ENCODE measurements at regions not wholly inside any gene's neighbourhood (a gene's known extent, or its start where the extent isn't known, plus 50 kb on each side); places are given as distances from the start of the nearest gene placed in this dataset.
"Not testable (repeated sequence)": the region's sequence is repeated elsewhere in the genome, so short reads cannot be mapped to it uniquely, and the experiment has no call there.

GRCh38 chr6:14277405-14277930 is 159.9 kb downstream of the CD83 start:
- DNase-seq, result no peak

- DNase-seq, result no peak
Measured at GRCh38 chr6:14278006-14278405, 160.4 kb downstream of the CD83 start.

DNA sequence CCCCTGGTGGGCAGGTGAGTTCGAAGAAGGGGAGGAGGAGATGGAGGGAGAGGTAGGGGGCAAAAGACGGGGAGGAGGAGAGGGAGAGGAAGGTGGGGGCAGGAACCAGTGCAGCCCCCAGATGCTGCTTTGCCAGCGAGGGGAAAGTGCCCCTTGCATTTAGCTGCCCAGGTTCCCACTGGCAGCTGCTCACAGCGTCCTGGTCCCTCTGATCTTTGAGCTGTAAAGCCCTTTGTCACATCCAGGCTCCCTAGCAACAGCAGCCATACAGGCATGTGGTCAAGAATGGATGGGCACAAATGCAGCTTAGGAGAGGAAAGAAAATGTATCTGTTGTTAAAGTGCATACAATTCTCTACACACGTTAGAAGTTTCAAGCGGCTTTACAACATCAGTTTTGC is 160.9 kb downstream of the CD83 start:
- DNase-seq, result no peak

GRCh38 chr6:14280006-14280510 is 162.5 kb downstream of the CD83 start:
- DNase-seq, result no peak

- no peak for DNase-seq
Measured at GRCh38 chr6:14280766-14281293, 163.3 kb downstream of the CD83 start.

GRCh38 chr6:14281811-14282660 is 164.5 kb downstream of the CD83 start:
- DNase-seq, result no peak

- DNase-seq, result no peak
Measured at GRCh38 chr6:14282854-14283505, 165.4 kb downstream of the CD83 start.

DNA sequence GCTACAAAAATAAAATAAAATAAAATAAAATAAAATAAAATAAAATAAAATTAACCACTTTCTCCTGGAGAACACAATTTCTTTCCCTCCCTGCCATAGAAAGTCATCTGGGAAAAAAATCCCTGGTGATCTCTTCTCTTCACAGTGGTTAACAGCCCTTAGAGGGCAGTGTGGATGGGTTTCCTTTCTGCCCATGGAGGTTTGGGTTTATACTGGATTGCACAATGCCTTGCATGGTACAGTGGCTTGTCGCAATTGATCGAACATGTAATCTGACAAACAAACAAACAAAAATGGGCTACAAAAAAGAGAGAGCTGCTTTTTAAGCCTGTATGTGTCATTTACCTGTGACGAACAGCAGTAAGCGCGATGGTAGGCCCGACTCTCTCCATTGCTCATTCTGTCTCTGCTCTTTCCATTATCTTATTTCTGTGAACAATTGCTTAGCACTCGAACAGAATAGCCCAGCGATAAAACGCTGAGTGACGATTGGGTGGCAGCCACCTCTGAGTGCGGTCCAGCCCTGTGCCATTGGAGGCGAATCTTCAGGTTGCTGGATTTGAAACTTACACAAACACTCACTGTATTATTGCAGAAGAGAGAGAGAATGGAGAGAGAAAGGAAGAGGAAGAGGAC is 166.1 kb downstream of the CD83 start:
- DNase-seq, result peak; percentile 12

- DNase-seq, result no peak
Measured at GRCh38 chr6:14284969-14285590, 167.5 kb downstream of the CD83 start.

- DNase-seq, result no peak
Measured at GRCh38 chr6:14286144-14286543, 168.6 kb downstream of the CD83 start.

DNA sequence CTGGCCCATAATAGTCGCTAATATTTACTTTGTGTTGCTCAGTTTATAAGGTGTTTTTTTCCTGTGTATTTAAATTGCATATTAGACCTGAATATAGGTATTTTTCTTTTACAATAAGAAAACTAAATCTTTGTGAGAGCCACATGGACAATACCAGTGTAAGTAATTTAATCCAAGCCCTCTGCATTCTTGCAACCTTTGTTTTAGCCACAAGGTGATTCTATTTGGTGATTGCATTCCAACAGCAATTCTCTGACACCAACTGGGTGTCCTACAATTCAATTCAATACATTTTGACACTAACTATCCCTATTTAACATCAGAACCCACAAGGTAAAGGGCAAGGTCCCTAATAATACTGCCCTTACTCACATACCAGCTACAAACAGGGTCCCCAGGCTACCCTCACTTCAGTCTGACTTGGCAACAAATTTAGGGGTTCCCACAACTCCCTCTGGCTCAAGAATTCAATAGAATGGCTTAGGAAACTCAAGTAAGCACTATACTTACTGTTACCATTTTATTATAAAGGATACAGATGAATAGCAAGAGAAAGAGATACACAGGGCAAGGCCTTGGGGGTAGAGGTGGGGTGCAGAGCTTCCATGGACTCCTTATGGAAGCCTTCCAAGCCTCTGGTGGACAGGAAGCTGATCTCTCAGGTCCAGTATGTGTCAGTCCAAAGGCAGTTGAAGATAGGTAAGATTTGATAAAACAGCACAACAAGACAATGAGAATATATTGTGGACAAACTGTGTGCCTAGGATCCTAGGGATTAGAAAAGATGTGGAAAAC is 169.3 kb downstream of the CD83 start:
- DNase-seq, result no peak

DNA sequence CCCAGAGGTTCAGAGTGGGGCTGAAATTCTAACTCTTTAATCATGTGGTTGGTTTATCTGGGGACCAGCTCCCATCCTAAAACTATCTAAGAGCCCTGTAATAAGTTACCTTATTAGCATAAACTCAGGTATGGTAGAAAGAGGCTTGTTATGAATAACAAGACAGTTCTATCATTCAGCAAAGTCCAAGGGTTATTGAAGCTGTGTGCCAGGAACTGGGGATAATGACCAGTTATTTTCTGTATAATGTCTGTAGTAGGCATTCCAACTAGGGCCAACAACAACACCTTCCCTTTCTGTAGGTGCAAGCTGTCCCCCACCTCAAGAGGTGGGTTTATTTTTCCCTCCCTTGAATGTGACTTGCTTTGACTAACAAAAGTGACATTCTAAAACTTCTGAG is 170.1 kb downstream of the CD83 start:
- DNase-seq, result no peak

DNA sequence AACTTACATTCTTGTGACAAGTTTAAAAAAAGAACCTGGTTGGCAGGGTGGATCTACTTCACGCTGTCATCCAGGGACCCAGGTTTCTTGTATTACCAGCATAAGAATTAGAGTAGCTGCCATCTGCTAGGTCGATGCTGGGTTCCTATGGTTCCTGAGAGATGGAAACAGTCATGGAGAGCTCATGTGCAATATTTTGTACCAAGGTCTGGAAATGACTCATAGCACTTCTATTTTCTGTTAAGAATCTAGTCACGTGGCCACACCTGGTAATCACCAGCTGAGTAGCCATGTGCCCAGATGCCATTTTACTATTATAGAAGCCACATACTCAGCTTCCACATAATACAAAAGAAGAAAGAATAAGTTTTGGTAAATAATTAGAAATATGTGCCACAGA is 171.3 kb downstream of the CD83 start:
- DNase-seq, result no peak

GRCh38 chr6:14290041-14290771 is 172.6 kb downstream of the CD83 start:
- no peak for DNase-seq

- no peak for DNase-seq
Measured at GRCh38 chr6:14290772-14291330, 173.3 kb downstream of the CD83 start.

- no peak for DNase-seq
Measured at GRCh38 chr6:14291331-14291730, 173.8 kb downstream of the CD83 start.

DNA sequence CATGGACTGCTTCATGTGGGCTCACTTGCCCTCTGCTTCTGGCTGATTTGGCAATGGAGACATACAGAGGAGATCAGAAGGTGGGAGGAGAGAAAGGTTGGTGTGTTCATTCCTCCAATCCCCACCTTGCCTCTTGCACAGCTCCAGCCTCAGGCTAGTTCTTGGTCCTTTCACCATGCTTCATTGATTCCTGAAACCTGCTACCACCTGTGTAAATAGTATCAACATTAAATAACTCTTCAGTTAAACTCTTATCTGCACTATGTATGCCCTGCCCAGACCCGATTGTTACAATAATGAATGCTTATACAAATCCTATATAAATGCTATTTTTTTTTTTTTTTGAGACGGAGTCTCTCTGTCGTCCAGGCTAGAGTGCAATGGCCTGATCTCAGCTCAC is 174.5 kb downstream of the CD83 start:
- no peak for DNase-seq

- no peak for DNase-seq
Measured at GRCh38 chr6:14294270-14294951, 176.8 kb downstream of the CD83 start.

GRCh38 chr6:14296698-14297097 is 179.1 kb downstream of the CD83 start:
- DNase-seq, result not testable (repeated sequence)

DNA sequence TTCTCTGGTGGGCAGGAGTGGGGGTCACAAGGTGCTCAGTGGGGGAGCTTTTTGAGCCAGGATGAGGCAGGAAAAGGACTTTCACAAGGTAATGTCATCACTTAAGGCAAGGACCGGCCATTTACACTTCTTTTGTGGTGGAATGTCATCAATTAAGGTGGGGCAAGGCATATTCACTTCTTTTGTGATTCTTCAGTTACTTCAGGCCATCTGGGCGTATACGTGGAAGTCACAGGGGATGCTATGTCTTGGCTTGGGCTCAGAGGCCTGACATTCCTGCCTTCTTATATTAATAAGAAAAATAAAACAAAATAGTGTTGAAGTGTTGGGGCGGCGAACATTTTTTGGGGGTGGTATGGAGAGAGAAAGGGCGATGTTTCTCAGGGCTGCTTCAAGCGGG is 179.5 kb downstream of the CD83 start:
- not testable (repeated sequence) for DNase-seq
